CD4-positive, alpha-beta T cell treated with Interleukin-4 for 4 hours (primary cell): ENCODE measurements at regions not wholly inside any gene's neighbourhood (a gene's known extent, or its start where the extent isn't known, plus 50 kb on each side); places are given as distances from the start of the nearest gene placed in this dataset.
"Not testable (repeated sequence)": the region's sequence is repeated elsewhere in the genome, so short reads cannot be mapped to it uniquely, and the experiment has no call there.

Experiments used
- DNase-seq: peaks from one replicate; pipeline ENCODE4 v3.0.0-alpha.2; 2020

GRCh38 chr3:22612927-22613326 is 590.2 kb upstream of the UBE2E2 start:
- no peak for DNase-seq

GRCh38 chr3:22615790-22616189 is 587.3 kb upstream of the UBE2E2 start:
- DNase-seq, result no peak

- DNase-seq, result no peak
These were observed 585.8 kb upstream of the UBE2E2 start for GRCh38 chr3:22617372-22617771.

- no peak for DNase-seq
These were observed 582.6 kb upstream of the UBE2E2 start for GRCh38 chr3:22620498-22620897.

GRCh38 chr3:22621205-22621809 is 581.8 kb upstream of the UBE2E2 start:
- no peak for DNase-seq

- no peak for DNase-seq
These were observed 575.1 kb upstream of the UBE2E2 start for GRCh38 chr3:22627993-22628499.

- DNase-seq, result no peak
These were observed 570.6 kb upstream of the UBE2E2 start for GRCh38 chr3:22632536-22632935.

GRCh38 chr3:22634433-22634832 is 568.7 kb upstream of the UBE2E2 start:
- DNase-seq, result no peak

GRCh38 chr3:22659651-22660475 is 543.3 kb upstream of the UBE2E2 start:
- no peak for DNase-seq

GRCh38 chr3:22660606-22661005 is 542.5 kb upstream of the UBE2E2 start:
- no peak for DNase-seq

GRCh38 chr3:22661121-22661700 is 541.9 kb upstream of the UBE2E2 start:
- no peak for DNase-seq

GRCh38 chr3:22665528-22665927 is 537.6 kb upstream of the UBE2E2 start:
- no peak for DNase-seq

- DNase-seq, result no peak
These were observed 536.4 kb upstream of the UBE2E2 start for GRCh38 chr3:22666736-22667135.

- no peak for DNase-seq
These were observed 531.3 kb upstream of the UBE2E2 start for GRCh38 chr3:22671848-22672247.

GRCh38 chr3:22684739-22685138 is 518.4 kb upstream of the UBE2E2 start:
- no peak for DNase-seq

- DNase-seq, result no peak
These were observed 517.5 kb upstream of the UBE2E2 start for GRCh38 chr3:22685597-22685996.

GRCh38 chr3:22691407-22691806 is 511.7 kb upstream of the UBE2E2 start:
- DNase-seq, result no peak

GRCh38 chr3:22691856-22692628 is 511.1 kb upstream of the UBE2E2 start:
- no peak for DNase-seq

GRCh38 chr3:22700876-22701275 is 502.3 kb upstream of the UBE2E2 start:
- no peak for DNase-seq

- DNase-seq, result no peak
These were observed 499.0 kb upstream of the UBE2E2 start for GRCh38 chr3:22704166-22704565.

- DNase-seq, result no peak
These were observed 498.4 kb upstream of the UBE2E2 start for GRCh38 chr3:22704571-22705354.

GRCh38 chr3:22706922-22707321 is 496.2 kb upstream of the UBE2E2 start:
- DNase-seq, result not testable (repeated sequence)
